B cell (primary cell): ENCODE measurements at regions not wholly inside any gene's neighbourhood (a gene's known extent, or its start where the extent isn't known, plus 50 kb on each side); places are given as distances from the start of the nearest gene placed in this dataset.

Experiments used
- ATAC-seq: fragments of 200-7000 bp; cut with Tn5 transposase; one replicate; pipeline ENCODE4 v1.10.0; 2021; ENCODE audit warnings: low read depth, mild to moderate bottlenecking, moderate number of reproducible peaks, moderate library complexity
- CTCF ChIA-PET: fragments of 350-600 bp; sonication (Branson Sonifier 250); formaldehyde crosslinking; loops from one replicate; lab custom pipeline; 2021; ENCODE audit warnings: antibody characterized with exemption, inconsistent platforms; lab: Charles Lee
- POLR2A ChIA-PET: fragments of 350-600 bp; sonication (Branson Sonifier 250); formaldehyde crosslinking; loops from one replicate; lab custom pipeline; 2021; ENCODE audit warnings: antibody characterized with exemption; lab: Charles Lee
- DNase-seq: peaks from one replicate; pipeline ENCODE4 v3.0.0; 2013
- H2AFZ ChIP-seq: 2 replicates; pipeline ENCODE4 v1.6.1; 2012; ENCODE audit warnings: mild to moderate bottlenecking, low read depth, low read length; ENCODE audit not compliant: insufficient read depth, poor library complexity, severe bottlenecking
- H3K27ac ChIP-seq, 2 donors: 1 replicate in 1 of 2; 2 replicates in 1 of 2; pipeline ENCODE4 v1.5.1; 2012 to 2013; ENCODE audit warnings: low read length in 2 of 2, mild to moderate bottlenecking in 2 of 2, moderate library complexity in 1 of 2
- H3K27me3 ChIP-seq, 4 experiments: fragments of 200-600 bp in 1 of 4; sonication (generic) in 1 of 4; replicated peaks in 1 of 4; 1 replicate in 2 of 4; 2 replicates in 2 of 4; pipeline versions ENCODE4 v1.6.1 to v1.7.0; 2013 to 2016; ENCODE audit warnings: low read length in 3 of 4, mild to moderate bottlenecking in 2 of 4, mixed read lengths in 1 of 4, moderate library complexity in 1 of 4; ENCODE audit not compliant: insufficient read depth in 4 of 4, control insufficient read depth in 3 of 4; ENCODE audit errors: control extremely low read depth in 1 of 4
- H3K36me3 ChIP-seq, 2 experiments: replicated peaks in 1 of 2; 1 replicate in 1 of 2; 2 replicates in 1 of 2; pipeline versions ENCODE4 v1.6.1 to v1.7.1; 2013; ENCODE audit warnings: low read length in 1 of 2; ENCODE audit not compliant: insufficient read depth in 2 of 2, control insufficient read depth in 1 of 2; ENCODE audit errors: control extremely low read depth in 1 of 2, extremely low read depth in 1 of 2
- H3K4me1 ChIP-seq, 2 donors: fragments of 200-600 bp in 1 of 2; sonication (generic) in 1 of 2; 1 replicate in 1 of 2; 2 replicates in 1 of 2; pipeline versions ENCODE4 v1.5.1 to v1.6.1; 2013 to 2017; ENCODE audit warnings: low read length in 2 of 2; ENCODE audit not compliant: control insufficient read depth in 2 of 2, insufficient read depth in 2 of 2
- H3K4me2 ChIP-seq: replicated peaks from 2 replicates; pipeline ENCODE3; 2012; ENCODE audit warnings: mild to moderate bottlenecking, low read depth, low read length; ENCODE audit not compliant: poor library complexity, severe bottlenecking
- H3K4me3 ChIP-seq, 5 experiments: fragments of 200-600 bp in 1 of 5; sonication (generic) in 1 of 5; 1 replicate in 3 of 5; 2 replicates in 2 of 5; pipeline versions ENCODE4 v1.5.1 to v1.7.0; 2011 to 2016; ENCODE audit warnings: low read length in 4 of 5, mild to moderate bottlenecking in 4 of 5, low read depth in 2 of 5, control low read depth in 1 of 5, moderate library complexity in 1 of 5; ENCODE audit not compliant: insufficient read depth in 1 of 5; ENCODE audit errors: control extremely low read depth in 1 of 5, extremely low read depth in 1 of 5
- H3K79me2 ChIP-seq: fragments of 200-600 bp; sonication (generic); one replicate; pipeline ENCODE4 v1.6.0; 2016; ENCODE audit warnings: low read length; ENCODE audit not compliant: control insufficient read depth, insufficient read depth
- H3K9ac ChIP-seq: fragments of 200-600 bp; sonication (generic); 2 replicates; pipeline ENCODE4 v1.6.1; 2017; ENCODE audit warnings: mild to moderate bottlenecking, low read length, moderate library complexity
- H3K9me3 ChIP-seq, 3 donors: one replicate each; pipeline versions ENCODE4 v1.6.1 to v1.7.1; 2013; ENCODE audit warnings: low read length in 2 of 3; ENCODE audit not compliant: control insufficient read depth in 2 of 3, insufficient read depth in 1 of 3; ENCODE audit errors: control extremely low read depth in 1 of 3
- H4K20me1 ChIP-seq: 2 replicates; pipeline ENCODE4 v1.6.0; 2012; ENCODE audit warnings: mild to moderate bottlenecking, low read length; ENCODE audit not compliant: insufficient read depth, control insufficient read depth, poor library complexity, severe bottlenecking
- H3K27ac Mint-ChIP-seq: one replicate; pipeline ENCODE4 v1.8.0; 2021; ENCODE audit warnings: mixed read lengths
- H3K27me3 Mint-ChIP-seq: one replicate; pipeline ENCODE4 v1.8.0; 2021; ENCODE audit warnings: mixed read lengths
- H3K4me1 Mint-ChIP-seq: one replicate; pipeline ENCODE4 v1.8.0; 2021; ENCODE audit warnings: mixed read lengths
- H3K4me3 Mint-ChIP-seq: one replicate; pipeline ENCODE4 v1.8.0; 2021; ENCODE audit warnings: mixed read lengths
- H3K9me3 Mint-ChIP-seq: one replicate; pipeline ENCODE4 v1.8.0; 2022; ENCODE audit warnings: mixed read lengths; ENCODE audit not compliant: insufficient read depth
- CTCF ChIP-seq: fragments of 200-600 bp; IDR thresholded peaks from one replicate; pipeline ENCODE4 v1.8.0; 2022; ENCODE audit warnings: antibody characterized with exemption, mild to moderate bottlenecking
- EZH2 ChIP-seq: IDR thresholded peaks from 2 replicates; pipeline ENCODE4 v1.6.1; 2012; ENCODE audit warnings: borderline replicate concordance, low read depth, mild to moderate bottlenecking, moderate library complexity, low read length; ENCODE audit not compliant: insufficient read depth, poor library complexity, severe bottlenecking
- WGBS: methylation state at CpG from one replicate; pipeline ENCODE4 v1.1.5; 2013; ENCODE audit warnings: missing lambda C conversion rate; ENCODE audit not compliant: insufficient coverage; 5-methylcytosine and 5-hydroxymethylcytosine counted together
- intact Hi-C: fragments of 100-400 bp; cut with micrococcal nuclease; formaldehyde crosslinking; loops from one replicate; pipeline ENCODE4 v1.10.0; 2022

GRCh38 chr15:87238451-87239068, 1018.0 kb downstream of the NTRK3 start:
- Mint-ChIP-seq H3K4me1 (no peaks in the 10 kb centered on the region), H3K9me3 (no peaks in the 10 kb centered on the region), H3K4me3 (no peak overlapping the region), H3K27ac (no peak overlapping the region), H3K27me3 (no peaks in the 10 kb centered on the region)
- no peaks in the 10 kb centered on the region for H3K36me3 ChIP-seq
- DNase-seq, result no peak
- no peak overlapping the region for H3K27ac ChIP-seq
- intact Hi-C loops, result no loop called here
- ChIA-PET CTCF (no interaction called here), POLR2A (no interaction called here)
- H3K9me3 ChIP-seq, result no peaks in the 10 kb centered on the region
- no CpG with 5 or more reads among the region's 1 CpG for WGBS
- ATAC-seq, result no peak
- H3K9ac ChIP-seq, result no peak overlapping the region
- H2AFZ ChIP-seq, result no peak overlapping the region
- no peaks in the 10 kb centered on the region for H3K79me2 ChIP-seq
- no peaks in the 10 kb centered on the region for H3K27me3 ChIP-seq
- no peaks in the 10 kb centered on the region for H3K4me1 ChIP-seq
- TF ChIP-seq CTCF (no peak), EZH2 (no peak)
- no peak overlapping the region for H3K4me2 ChIP-seq
- H3K4me3 ChIP-seq, result no peak overlapping the region
- no peaks in the 10 kb centered on the region for H4K20me1 ChIP-seq

- no peak for ATAC-seq
- Histone ChIP-seq H3K79me2 (no peaks in the 10 kb centered on the region), H2AFZ (no peak overlapping the region), H3K27ac (no peak overlapping the region), H3K27me3 (no peaks in the 10 kb centered on the region), H3K9ac (no peak overlapping the region), H4K20me1 (no peaks in the 10 kb centered on the region), H3K4me1 (no peaks in the 10 kb centered on the region), H3K4me2 (no peak overlapping the region), H3K36me3 (no peaks in the 10 kb centered on the region), H3K4me3 (no peak overlapping the region), H3K9me3 (no peaks in the 10 kb centered on the region)
- Mint-ChIP-seq H3K4me1 (no peaks in the 10 kb centered on the region), H3K4me3 (no peak overlapping the region), H3K9me3 (peaks cover 3% of the 10 kb centered on the region), H3K27ac (no peak overlapping the region), H3K27me3 (no peaks in the 10 kb centered on the region)
- 80% methylated on average over 2 of the region's 4 CpGs for WGBS
- intact Hi-C loops, result no loop called here
- POLR2A ChIA-PET, result no interaction called here
- CTCF ChIA-PET, result no interaction called here
- no peak for DNase-seq
- TF ChIP-seq EZH2 (no peak), CTCF (no peak)
Measured at GRCh38 chr15:87228460-87228859, 1028.1 kb downstream of the NTRK3 start.
